ENCODE measurements at regions not wholly inside any gene's neighbourhood (a gene's known extent, or its start where the extent isn't known, plus 50 kb on each side); places are given as distances from the start of the nearest gene placed in this dataset.

GRCh38 chr3:76668653-76669052, 371.2 kb upstream of the ROBO2 start:
- Mint-ChIP-seq H3K27me3 (ENCODE audit: unreplicated experiment) (no peaks in the 10 kb centered on the region), H3K4me1 (ENCODE audit: unreplicated experiment) (peaks cover 17% of the 10 kb centered on the region), H3K9me3 (ENCODE audit: unreplicated experiment) (no peaks in the 10 kb centered on the region), H3K27ac (ENCODE audit: unreplicated experiment) (no peak overlapping the region), H3K36me3 (ENCODE audit: unreplicated experiment) (no peaks in the 10 kb centered on the region), H3K4me3 (ENCODE audit: unreplicated experiment) (no peak overlapping the region)
- no peak for TF ChIP-seq CTCF (IDR thresholded peaks at IDR 0.05)
- DNase-seq (ENCODE audit: extremely low spot score, unreplicated experiment) = no peak

GRCh38 chr3:76669322-76669721, 370.6 kb upstream of the ROBO2 start:
- Mint-ChIP-seq H3K4me1 (ENCODE audit: unreplicated experiment) (peaks cover 14% of the 10 kb centered on the region), H3K27ac (ENCODE audit: unreplicated experiment) (no peak overlapping the region), H3K27me3 (ENCODE audit: unreplicated experiment) (no peaks in the 10 kb centered on the region), H3K9me3 (ENCODE audit: unreplicated experiment) (no peaks in the 10 kb centered on the region), H3K4me3 (ENCODE audit: unreplicated experiment) (no peak overlapping the region), H3K36me3 (ENCODE audit: unreplicated experiment) (no peaks in the 10 kb centered on the region)
- no peak for DNase-seq (ENCODE audit: extremely low spot score, unreplicated experiment)
- no peak for TF ChIP-seq CTCF (IDR thresholded peaks at IDR 0.05)

GRCh38 chr3:76673171-76673570, 366.7 kb upstream of the ROBO2 start:
- Mint-ChIP-seq H3K27me3 (ENCODE audit: unreplicated experiment) (no peaks in the 10 kb centered on the region), H3K4me3 (ENCODE audit: unreplicated experiment) (no peak overlapping the region), H3K27ac (ENCODE audit: unreplicated experiment) (no peak overlapping the region), H3K9me3 (ENCODE audit: unreplicated experiment) (no peaks in the 10 kb centered on the region), H3K36me3 (ENCODE audit: unreplicated experiment) (no peaks in the 10 kb centered on the region), H3K4me1 (ENCODE audit: unreplicated experiment) (peaks cover 12% of the 10 kb centered on the region)
- no peak for TF ChIP-seq CTCF (IDR thresholded peaks at IDR 0.05)
- DNase-seq (ENCODE audit: extremely low spot score, unreplicated experiment) = no peak

- DNase-seq (ENCODE audit: extremely low spot score, unreplicated experiment) = no peak
- H3K36me3 Mint-ChIP-seq (ENCODE audit: unreplicated experiment) = no peaks in the 10 kb centered on the region
- no peaks in the 10 kb centered on the region for H3K9me3 Mint-ChIP-seq (ENCODE audit: unreplicated experiment)
- TF ChIP-seq CTCF (IDR thresholded peaks at IDR 0.05) = peak; percentile 52
- no peak overlapping the region for H3K27ac Mint-ChIP-seq (ENCODE audit: unreplicated experiment)
- H3K27me3 Mint-ChIP-seq (ENCODE audit: unreplicated experiment) = peaks cover 13% of the 10 kb centered on the region
- H3K4me3 Mint-ChIP-seq (ENCODE audit: unreplicated experiment) = no peak overlapping the region
- H3K4me1 Mint-ChIP-seq (ENCODE audit: unreplicated experiment) = peaks cover 7% of the 10 kb centered on the region
Measured at GRCh38 chr3:76679541-76679940, 360.4 kb upstream of the ROBO2 start.

- H3K9me3 Mint-ChIP-seq (ENCODE audit: unreplicated experiment) = no peaks in the 10 kb centered on the region
- peaks cover 20% of the 10 kb centered on the region for H3K27me3 Mint-ChIP-seq (ENCODE audit: unreplicated experiment)
- H3K36me3 Mint-ChIP-seq (ENCODE audit: unreplicated experiment) = no peaks in the 10 kb centered on the region
- no peaks in the 10 kb centered on the region for H3K4me1 Mint-ChIP-seq (ENCODE audit: unreplicated experiment)
- DNase-seq (ENCODE audit: extremely low spot score, unreplicated experiment) = no peak
- no peak overlapping the region for H3K27ac Mint-ChIP-seq (ENCODE audit: unreplicated experiment)
- TF ChIP-seq CTCF (IDR thresholded peaks at IDR 0.05) = no peak
- H3K4me3 Mint-ChIP-seq (ENCODE audit: unreplicated experiment) = no peak overlapping the region
Measured at GRCh38 chr3:76683256-76683655, 356.6 kb upstream of the ROBO2 start.

All from osteocyte (in vitro differentiated cells).